ENCODE measurements at regions not wholly inside any gene's neighbourhood (a gene's known extent, or its start where the extent isn't known, plus 50 kb on each side); places are given as distances from the start of the nearest gene placed in this dataset.
A peak's percentile ranks its signal among the peaks of the same experiment; 100 is the strongest.

DNA sequence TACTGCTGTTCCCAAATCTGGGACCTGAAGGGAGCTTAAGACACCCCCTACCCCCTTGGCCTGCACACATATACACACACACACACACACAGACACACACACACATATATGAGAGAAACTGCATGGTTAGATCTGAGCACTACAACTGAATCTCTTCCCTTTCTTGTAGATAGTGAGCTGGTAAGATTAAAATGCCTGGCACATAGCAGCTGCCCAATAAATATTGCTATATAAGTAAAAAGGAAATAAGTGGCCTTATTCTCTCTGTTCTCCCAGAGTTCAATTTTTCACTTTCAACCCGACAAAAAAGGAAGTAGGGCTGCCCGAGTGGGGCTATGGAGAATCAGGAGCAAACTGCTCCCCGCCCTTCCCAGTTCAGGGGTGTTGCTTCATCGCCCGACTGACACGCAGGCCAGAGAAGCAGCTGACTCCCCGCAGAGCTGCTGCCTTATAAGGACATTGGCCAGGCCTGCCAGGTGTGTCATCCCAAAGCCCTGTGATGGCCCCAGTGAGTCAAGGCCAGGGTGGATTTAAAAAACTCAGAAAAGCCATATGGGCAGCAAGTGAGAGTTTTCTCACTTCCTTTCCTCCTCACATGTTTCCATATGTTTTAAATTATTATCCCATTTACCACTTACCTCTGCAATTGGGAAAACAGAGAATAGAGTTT lies 106.5 kb upstream of the SLC44A3 start:
- Histone ChIP-seq H3K4me3 (replicated peaks; ENCODE audit: insufficient read depth, low read length) (no peak overlapping the region), H3K27me3 (ENCODE audit: insufficient read depth, poor library complexity, severe bottlenecking) (no peaks in the 10 kb centered on the region), H3K27ac (replicated peaks) (peak overlapping the region; percentile 64)
- peak; percentile 75; the same call in 1 of the 2 replicates for TF ChIP-seq SPI1 (IDR thresholded peaks at IDR 0.05; ENCODE audit: borderline replicate concordance, low read depth)
- TF ChIP-seq POLR2AphosphoS5 (IDR thresholded peaks at IDR 0.05; ENCODE audit: low read depth): peak; percentile 81
- TF ChIP-seq GABPA (IDR thresholded peaks at IDR 0.05; ENCODE audit: low read depth): no peak
- DNase-seq (ENCODE audit: low read depth in 1 of 2, low spot score in 1 of 2): peak; percentile 97 to 99

DNA sequence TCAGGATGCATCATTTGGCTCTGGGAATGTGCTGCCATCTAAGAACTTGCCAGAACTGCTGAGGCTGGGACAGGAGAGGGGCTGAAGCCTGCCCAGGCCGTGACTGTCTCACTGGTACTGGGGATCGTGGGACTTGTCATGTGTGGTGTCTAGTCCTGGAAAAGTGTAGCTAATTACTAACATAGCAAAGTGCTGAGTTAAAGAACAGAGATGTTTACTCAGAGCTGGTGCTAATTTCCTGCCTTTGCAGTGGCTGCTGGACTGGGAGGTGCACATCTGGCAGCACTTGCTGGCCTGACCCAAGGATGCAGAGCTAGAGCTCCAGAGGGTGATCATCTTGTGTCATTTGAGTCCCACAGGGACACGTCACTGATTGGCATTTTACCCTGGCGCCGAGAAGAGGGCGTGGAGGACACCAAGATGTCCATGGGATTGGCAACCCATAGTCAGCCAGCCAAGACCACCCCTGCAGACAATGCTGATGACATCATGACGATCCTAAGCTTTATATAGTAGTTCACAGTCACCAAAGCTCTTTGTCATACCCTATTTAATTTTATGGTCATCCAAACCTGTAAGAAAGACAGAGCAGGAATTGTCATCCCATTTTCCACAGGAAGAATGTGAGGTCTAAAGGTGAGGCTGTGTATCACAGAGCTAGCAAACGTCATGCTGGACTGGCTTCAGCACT lies 110.1 kb upstream of the SLC44A3 start:
- H3K27ac ChIP-seq (replicated peaks): no peak overlapping the region
- TF ChIP-seq GABPA (IDR thresholded peaks at IDR 0.05; ENCODE audit: low read depth): no peak
- TF ChIP-seq, protein P1, sequence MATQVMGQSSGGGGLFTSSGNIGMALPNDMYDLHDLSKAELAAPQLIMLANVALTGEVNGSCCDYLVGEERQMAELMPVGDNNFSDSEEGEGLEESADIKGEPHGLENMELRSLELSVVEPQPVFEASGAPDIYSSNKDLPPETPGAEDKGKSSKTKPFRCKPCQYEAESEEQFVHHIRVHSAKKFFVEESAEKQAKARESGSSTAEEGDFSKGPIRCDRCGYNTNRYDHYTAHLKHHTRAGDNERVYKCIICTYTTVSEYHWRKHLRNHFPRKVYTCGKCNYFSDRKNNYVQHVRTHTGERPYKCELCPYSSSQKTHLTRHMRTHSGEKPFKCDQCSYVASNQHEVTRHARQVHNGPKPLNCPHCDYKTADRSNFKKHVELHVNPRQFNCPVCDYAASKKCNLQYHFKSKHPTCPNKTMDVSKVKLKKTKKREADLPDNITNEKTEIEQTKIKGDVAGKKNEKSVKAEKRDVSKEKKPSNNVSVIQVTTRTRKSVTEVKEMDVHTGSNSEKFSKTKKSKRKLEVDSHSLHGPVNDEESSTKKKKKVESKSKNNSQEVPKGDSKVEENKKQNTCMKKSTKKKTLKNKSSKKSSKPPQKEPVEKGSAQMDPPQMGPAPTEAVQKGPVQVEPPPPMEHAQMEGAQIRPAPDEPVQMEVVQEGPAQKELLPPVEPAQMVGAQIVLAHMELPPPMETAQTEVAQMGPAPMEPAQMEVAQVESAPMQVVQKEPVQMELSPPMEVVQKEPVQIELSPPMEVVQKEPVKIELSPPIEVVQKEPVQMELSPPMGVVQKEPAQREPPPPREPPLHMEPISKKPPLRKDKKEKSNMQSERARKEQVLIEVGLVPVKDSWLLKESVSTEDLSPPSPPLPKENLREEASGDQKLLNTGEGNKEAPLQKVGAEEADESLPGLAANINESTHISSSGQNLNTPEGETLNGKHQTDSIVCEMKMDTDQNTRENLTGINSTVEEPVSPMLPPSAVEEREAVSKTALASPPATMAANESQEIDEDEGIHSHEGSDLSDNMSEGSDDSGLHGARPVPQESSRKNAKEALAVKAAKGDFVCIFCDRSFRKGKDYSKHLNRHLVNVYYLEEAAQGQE (IDR thresholded peaks at IDR 0.05; ENCODE audit: insufficient replicate concordance, low read depth): no peak
- TF ChIP-seq, protein P2, sequence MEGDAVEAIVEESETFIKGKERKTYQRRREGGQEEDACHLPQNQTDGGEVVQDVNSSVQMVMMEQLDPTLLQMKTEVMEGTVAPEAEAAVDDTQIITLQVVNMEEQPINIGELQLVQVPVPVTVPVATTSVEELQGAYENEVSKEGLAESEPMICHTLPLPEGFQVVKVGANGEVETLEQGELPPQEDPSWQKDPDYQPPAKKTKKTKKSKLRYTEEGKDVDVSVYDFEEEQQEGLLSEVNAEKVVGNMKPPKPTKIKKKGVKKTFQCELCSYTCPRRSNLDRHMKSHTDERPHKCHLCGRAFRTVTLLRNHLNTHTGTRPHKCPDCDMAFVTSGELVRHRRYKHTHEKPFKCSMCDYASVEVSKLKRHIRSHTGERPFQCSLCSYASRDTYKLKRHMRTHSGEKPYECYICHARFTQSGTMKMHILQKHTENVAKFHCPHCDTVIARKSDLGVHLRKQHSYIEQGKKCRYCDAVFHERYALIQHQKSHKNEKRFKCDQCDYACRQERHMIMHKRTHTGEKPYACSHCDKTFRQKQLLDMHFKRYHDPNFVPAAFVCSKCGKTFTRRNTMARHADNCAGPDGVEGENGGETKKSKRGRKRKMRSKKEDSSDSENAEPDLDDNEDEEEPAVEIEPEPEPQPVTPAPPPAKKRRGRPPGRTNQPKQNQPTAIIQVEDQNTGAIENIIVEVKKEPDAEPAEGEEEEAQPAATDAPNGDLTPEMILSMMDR (IDR thresholded peaks at IDR 0.05; ENCODE audit: insufficient read depth, low read length): no peak
- no peak for TF ChIP-seq SPI1 (IDR thresholded peaks at IDR 0.05; ENCODE audit: borderline replicate concordance, low read depth)
- no peak for TF ChIP-seq POLR2AphosphoS5 (IDR thresholded peaks at IDR 0.05; ENCODE audit: low read depth)
- DNase-seq (ENCODE audit: low read depth in 1 of 2, low spot score in 1 of 2): no peak
- no peak overlapping the region for H3K4me3 ChIP-seq (replicated peaks; ENCODE audit: insufficient read depth, low read length)
- H3K27me3 ChIP-seq (ENCODE audit: insufficient read depth, poor library complexity, severe bottlenecking): no peaks in the 10 kb centered on the region

DNA sequence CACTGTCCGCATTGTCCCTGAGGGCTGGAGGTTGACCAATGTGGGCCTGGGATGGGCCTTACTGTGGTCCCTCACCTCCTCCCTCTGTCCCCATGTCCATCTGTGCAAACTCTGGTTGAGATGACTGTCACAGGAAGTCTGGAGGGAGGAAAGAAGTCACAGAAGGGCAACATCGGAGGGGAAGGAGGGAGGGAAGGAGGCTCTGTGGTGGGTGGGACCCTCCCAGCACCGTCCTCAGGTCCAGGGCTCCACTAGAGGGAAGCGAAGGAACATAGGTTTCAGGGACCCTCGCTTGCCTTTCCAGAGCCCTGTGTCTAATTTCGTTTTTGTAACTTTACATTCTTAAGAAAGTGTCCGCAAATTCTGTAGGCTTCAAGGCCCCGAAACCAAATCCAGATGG lies 111.3 kb upstream of the SLC44A3 start:
- no peak overlapping the region for H3K27ac ChIP-seq (replicated peaks)
- H3K4me3 ChIP-seq (replicated peaks; ENCODE audit: insufficient read depth, low read length): no peak overlapping the region
- DNase-seq (ENCODE audit: low read depth in 1 of 2, low spot score in 1 of 2): no peak
- TF ChIP-seq, protein P1 (IDR thresholded peaks at IDR 0.05; ENCODE audit: insufficient replicate concordance, low read depth): no peak
- TF ChIP-seq SPI1 (IDR thresholded peaks at IDR 0.05; ENCODE audit: borderline replicate concordance, low read depth) (no peak), GABPA (IDR thresholded peaks at IDR 0.05; ENCODE audit: low read depth) (no peak), POLR2AphosphoS5 (IDR thresholded peaks at IDR 0.05; ENCODE audit: low read depth) (no peak)
- TF ChIP-seq, protein P2 (IDR thresholded peaks at IDR 0.05; ENCODE audit: insufficient read depth, low read length): no peak
- no peaks in the 10 kb centered on the region for H3K27me3 ChIP-seq (ENCODE audit: insufficient read depth, poor library complexity, severe bottlenecking)

DNA sequence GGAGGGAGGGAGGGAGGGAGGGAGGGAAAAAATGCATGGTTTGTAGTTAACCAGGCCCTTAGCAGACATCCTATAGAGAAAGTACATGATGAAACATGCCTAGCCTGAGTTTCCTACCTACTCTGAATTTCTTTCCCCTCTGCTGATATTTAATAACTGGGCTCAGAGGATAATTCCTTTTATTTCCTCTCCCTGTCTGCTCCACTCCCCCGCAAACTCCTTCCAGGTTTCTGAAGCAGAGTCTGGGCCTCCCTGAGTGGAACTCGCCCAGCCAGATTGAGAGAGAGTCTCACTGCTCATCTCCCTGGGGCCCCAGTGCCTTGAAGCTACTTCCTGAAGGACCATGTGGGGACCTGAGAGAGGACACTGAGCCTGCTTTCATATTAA lies 111.9 kb upstream of the SLC44A3 start:
- no peak overlapping the region for H3K4me3 ChIP-seq (replicated peaks; ENCODE audit: insufficient read depth, low read length)
- no peak for TF ChIP-seq SPI1 (IDR thresholded peaks at IDR 0.05; ENCODE audit: borderline replicate concordance, low read depth)
- TF ChIP-seq, protein P1 (IDR thresholded peaks at IDR 0.05; ENCODE audit: insufficient replicate concordance, low read depth): no peak
- TF ChIP-seq, protein P2 (IDR thresholded peaks at IDR 0.05; ENCODE audit: insufficient read depth, low read length): no peak
- no peak for TF ChIP-seq GABPA (IDR thresholded peaks at IDR 0.05; ENCODE audit: low read depth)
- TF ChIP-seq POLR2AphosphoS5 (IDR thresholded peaks at IDR 0.05; ENCODE audit: low read depth): no peak
- no peaks in the 10 kb centered on the region for H3K27me3 ChIP-seq (ENCODE audit: insufficient read depth, poor library complexity, severe bottlenecking)
- DNase-seq (ENCODE audit: low read depth in 1 of 2, low spot score in 1 of 2): no peak
- 0 out of 2 replicates have a peak overlapping the region, but pooled peaks have one; percentile 4 for H3K27ac ChIP-seq (replicated peaks)
